SU-DHL-6 (cell line): ENCODE measurements at regions not wholly inside any gene's neighbourhood (a gene's known extent, or its start where the extent isn't known, plus 50 kb on each side); places are given as distances from the start of the nearest gene placed in this dataset.

Source experiments
- EZH2phosphoT487 ChIP-seq: fragments of 200-600 bp; sonication (generic), shearing (Covaris generic); conservative IDR thresholded peaks from 2 replicates; pipeline ENCODE4 v1.6.1; 2018; ENCODE audit warnings: mild to moderate bottlenecking, antibody characterized with exemption, low read length, moderate library complexity, mixed read lengths
- TF ChIP-seq, protein P1 (sequence below): fragments of 200-600 bp; sonication (generic); IDR thresholded peaks from one replicate; pipeline ENCODE4 v1.5.1; 2017; ENCODE audit warnings: antibody characterized with exemption, mild to moderate bottlenecking, low read length, moderate library complexity; ENCODE audit not compliant: insufficient read depth, poor library complexity, severe bottlenecking

DNA sequence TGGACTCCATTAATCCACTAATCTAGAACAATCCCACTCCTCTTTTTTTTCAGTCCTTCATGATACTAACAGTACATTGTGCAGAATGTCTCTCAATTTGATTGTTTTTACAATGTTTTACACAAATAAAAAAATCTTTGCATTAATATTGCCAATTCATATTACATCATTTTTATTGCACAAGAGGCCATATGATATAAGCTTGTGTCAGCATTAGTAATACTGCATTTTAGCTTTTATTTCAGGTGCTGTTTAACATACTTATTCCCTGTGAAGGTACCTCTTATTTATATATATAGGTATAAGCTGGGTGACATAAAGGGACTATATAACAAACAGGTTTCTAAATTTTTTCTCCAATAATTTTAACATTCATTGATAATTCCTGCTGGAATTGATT is 737.4 kb downstream of the DNAH5 start:
- TF ChIP-seq, protein P1, sequence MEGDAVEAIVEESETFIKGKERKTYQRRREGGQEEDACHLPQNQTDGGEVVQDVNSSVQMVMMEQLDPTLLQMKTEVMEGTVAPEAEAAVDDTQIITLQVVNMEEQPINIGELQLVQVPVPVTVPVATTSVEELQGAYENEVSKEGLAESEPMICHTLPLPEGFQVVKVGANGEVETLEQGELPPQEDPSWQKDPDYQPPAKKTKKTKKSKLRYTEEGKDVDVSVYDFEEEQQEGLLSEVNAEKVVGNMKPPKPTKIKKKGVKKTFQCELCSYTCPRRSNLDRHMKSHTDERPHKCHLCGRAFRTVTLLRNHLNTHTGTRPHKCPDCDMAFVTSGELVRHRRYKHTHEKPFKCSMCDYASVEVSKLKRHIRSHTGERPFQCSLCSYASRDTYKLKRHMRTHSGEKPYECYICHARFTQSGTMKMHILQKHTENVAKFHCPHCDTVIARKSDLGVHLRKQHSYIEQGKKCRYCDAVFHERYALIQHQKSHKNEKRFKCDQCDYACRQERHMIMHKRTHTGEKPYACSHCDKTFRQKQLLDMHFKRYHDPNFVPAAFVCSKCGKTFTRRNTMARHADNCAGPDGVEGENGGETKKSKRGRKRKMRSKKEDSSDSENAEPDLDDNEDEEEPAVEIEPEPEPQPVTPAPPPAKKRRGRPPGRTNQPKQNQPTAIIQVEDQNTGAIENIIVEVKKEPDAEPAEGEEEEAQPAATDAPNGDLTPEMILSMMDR, result no peak
- TF ChIP-seq EZH2phosphoT487, result no peak
